HG02588 (cell line): ENCODE measurements at regions not wholly inside any gene's neighbourhood (a gene's known extent, or its start where the extent isn't known, plus 50 kb on each side); places are given as distances from the start of the nearest gene placed in this dataset.

Experiments used
- ATAC-seq: cut with Tn5 transposase; IDR thresholded peaks from one replicate; pipeline ENCODE4 v1.9.1; 2021; ENCODE audit warnings: mild to moderate bottlenecking, moderate library complexity; ENCODE audit not compliant: unreplicated experiment

GRCh38 chr6:14819001-14819400 lies 426.9 kb upstream of the JARID2 start:
- no peak for ATAC-seq

GRCh38 chr6:14819840-14820420 lies 425.9 kb upstream of the JARID2 start:
- no peak for ATAC-seq

GRCh38 chr6:14822012-14822553 lies 423.8 kb upstream of the JARID2 start:
- no peak for ATAC-seq

- no peak for ATAC-seq
Measured at GRCh38 chr6:14822679-14823078, 423.2 kb upstream of the JARID2 start.

GRCh38 chr6:14824060-14824459 lies 421.8 kb upstream of the JARID2 start:
- ATAC-seq, result no peak

- ATAC-seq, result no peak
Measured at GRCh38 chr6:14824484-14825275, 421.2 kb upstream of the JARID2 start.

GRCh38 chr6:14826456-14826855 lies 419.4 kb upstream of the JARID2 start:
- no peak for ATAC-seq

GRCh38 chr6:14827354-14827753 lies 418.5 kb upstream of the JARID2 start:
- no peak for ATAC-seq

- no peak for ATAC-seq
Measured at GRCh38 chr6:14828201-14828611, 417.7 kb upstream of the JARID2 start.

- ATAC-seq, result no peak
Measured at GRCh38 chr6:14831070-14831469, 414.8 kb upstream of the JARID2 start.

GRCh38 chr6:14831937-14832336 lies 413.9 kb upstream of the JARID2 start:
- no peak for ATAC-seq

GRCh38 chr6:14832427-14832826 lies 413.4 kb upstream of the JARID2 start:
- no peak for ATAC-seq

- ATAC-seq, result no peak
Measured at GRCh38 chr6:14834851-14835530, 410.9 kb upstream of the JARID2 start.

GRCh38 chr6:14837435-14837834 lies 408.4 kb upstream of the JARID2 start:
- no peak for ATAC-seq

- no peak for ATAC-seq
Measured at GRCh38 chr6:14838133-14838583, 407.7 kb upstream of the JARID2 start.

- ATAC-seq, result no peak
Measured at GRCh38 chr6:14841901-14842421, 403.9 kb upstream of the JARID2 start.

GRCh38 chr6:14844411-14844810 lies 401.5 kb upstream of the JARID2 start:
- no peak for ATAC-seq

GRCh38 chr6:14848019-14848418 lies 397.9 kb upstream of the JARID2 start:
- ATAC-seq, result no peak

GRCh38 chr6:14849185-14849584 lies 396.7 kb upstream of the JARID2 start:
- ATAC-seq, result no peak

- ATAC-seq, result no peak
Measured at GRCh38 chr6:14851281-14851680, 394.6 kb upstream of the JARID2 start.

- ATAC-seq, result no peak
Measured at GRCh38 chr6:14852375-14852774, 393.5 kb upstream of the JARID2 start.
